ENCODE measurements at regions not wholly inside any gene's neighbourhood (a gene's known extent, or its start where the extent isn't known, plus 50 kb on each side); places are given as distances from the start of the nearest gene placed in this dataset.

DNA sequence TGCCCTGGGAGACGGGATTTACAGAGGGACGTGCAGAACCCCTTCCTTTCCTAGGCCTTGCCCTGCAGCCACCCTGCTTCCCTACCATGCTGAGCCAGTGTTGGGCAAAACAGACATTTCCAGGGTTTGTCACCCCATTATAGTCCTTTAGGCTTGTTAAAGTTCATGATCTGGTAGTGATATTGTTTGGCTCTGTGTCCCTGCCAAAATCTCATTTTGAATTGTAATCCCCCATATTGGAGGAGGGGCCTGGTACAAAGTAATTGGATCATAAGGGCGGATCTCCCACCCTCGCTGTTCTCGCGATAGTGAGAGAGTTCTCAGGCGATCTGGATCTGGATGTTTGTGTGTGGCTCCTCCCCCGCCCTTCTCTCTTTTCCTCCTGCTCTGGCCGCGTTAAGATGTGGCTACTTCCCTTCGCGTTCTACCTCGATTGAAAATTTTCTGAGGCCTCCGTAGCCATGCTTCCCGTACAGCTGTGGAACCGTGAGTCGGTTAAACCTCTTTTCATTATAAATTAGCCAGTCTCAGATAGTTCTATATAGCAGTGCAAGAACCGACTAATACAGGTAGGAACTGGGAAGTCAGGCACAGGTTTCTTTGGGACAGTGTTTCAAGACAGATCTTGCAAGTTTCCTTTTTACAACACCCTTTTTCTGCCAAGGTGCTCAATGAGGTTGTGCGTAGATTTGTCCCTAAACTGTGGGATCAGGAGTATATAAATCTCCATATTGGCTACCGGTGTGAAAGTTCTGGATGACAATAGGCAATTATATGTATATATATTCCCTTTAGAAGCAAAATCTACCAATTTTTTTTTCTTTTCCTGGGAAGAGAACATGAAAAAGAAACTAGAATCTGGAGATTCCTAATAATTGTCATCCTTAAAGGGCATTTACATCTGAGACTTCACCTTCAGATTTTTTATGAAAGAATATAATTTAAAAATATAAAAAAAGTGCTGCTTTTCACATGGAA is 152.1 kb downstream of the SAMD5 start:
- no peak for TF ChIP-seq SMAD3 (CRISPR knock-in tag; IDR thresholded peaks at IDR 0.05; ENCODE audit: borderline replicate concordance)
- TF ChIP-seq, protein P1, sequence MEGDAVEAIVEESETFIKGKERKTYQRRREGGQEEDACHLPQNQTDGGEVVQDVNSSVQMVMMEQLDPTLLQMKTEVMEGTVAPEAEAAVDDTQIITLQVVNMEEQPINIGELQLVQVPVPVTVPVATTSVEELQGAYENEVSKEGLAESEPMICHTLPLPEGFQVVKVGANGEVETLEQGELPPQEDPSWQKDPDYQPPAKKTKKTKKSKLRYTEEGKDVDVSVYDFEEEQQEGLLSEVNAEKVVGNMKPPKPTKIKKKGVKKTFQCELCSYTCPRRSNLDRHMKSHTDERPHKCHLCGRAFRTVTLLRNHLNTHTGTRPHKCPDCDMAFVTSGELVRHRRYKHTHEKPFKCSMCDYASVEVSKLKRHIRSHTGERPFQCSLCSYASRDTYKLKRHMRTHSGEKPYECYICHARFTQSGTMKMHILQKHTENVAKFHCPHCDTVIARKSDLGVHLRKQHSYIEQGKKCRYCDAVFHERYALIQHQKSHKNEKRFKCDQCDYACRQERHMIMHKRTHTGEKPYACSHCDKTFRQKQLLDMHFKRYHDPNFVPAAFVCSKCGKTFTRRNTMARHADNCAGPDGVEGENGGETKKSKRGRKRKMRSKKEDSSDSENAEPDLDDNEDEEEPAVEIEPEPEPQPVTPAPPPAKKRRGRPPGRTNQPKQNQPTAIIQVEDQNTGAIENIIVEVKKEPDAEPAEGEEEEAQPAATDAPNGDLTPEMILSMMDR (IDR thresholded peaks at IDR 0.05): no peak
- TF ChIP-seq, protein P2, sequence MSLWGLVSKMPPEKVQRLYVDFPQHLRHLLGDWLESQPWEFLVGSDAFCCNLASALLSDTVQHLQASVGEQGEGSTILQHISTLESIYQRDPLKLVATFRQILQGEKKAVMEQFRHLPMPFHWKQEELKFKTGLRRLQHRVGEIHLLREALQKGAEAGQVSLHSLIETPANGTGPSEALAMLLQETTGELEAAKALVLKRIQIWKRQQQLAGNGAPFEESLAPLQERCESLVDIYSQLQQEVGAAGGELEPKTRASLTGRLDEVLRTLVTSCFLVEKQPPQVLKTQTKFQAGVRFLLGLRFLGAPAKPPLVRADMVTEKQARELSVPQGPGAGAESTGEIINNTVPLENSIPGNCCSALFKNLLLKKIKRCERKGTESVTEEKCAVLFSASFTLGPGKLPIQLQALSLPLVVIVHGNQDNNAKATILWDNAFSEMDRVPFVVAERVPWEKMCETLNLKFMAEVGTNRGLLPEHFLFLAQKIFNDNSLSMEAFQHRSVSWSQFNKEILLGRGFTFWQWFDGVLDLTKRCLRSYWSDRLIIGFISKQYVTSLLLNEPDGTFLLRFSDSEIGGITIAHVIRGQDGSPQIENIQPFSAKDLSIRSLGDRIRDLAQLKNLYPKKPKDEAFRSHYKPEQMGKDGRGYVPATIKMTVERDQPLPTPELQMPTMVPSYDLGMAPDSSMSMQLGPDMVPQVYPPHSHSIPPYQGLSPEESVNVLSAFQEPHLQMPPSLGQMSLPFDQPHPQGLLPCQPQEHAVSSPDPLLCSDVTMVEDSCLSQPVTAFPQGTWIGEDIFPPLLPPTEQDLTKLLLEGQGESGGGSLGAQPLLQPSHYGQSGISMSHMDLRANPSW (CRISPR knock-in tag; conservative IDR thresholded peaks at IDR 0.05; ENCODE audit: low read depth): no peak
- TF ChIP-seq, protein P3, sequence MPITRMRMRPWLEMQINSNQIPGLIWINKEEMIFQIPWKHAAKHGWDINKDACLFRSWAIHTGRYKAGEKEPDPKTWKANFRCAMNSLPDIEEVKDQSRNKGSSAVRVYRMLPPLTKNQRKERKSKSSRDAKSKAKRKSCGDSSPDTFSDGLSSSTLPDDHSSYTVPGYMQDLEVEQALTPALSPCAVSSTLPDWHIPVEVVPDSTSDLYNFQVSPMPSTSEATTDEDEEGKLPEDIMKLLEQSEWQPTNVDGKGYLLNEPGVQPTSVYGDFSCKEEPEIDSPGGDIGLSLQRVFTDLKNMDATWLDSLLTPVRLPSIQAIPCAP (CRISPR knock-in tag; IDR thresholded peaks at IDR 0.05): no peak
